Transverse colon (tissue), 4 donors: ENCODE measurements at regions not wholly inside any gene's neighbourhood (a gene's known extent, or its start where the extent isn't known, plus 50 kb on each side); places are given as distances from the start of the nearest gene placed in this dataset.

ENCODE experiments used
- DNase-seq: peaks from one replicate; pipeline ENCODE4 v3.0.0-alpha.2; 2019
- H3K27ac ChIP-seq, 4 donors: fragments of 200-600 bp; sonication (generic); 2 replicates each; pipeline ENCODE4 v1.5.1; 2016 to 2018; ENCODE audit warnings: inconsistent platforms in 4 of 4
- H3K27me3 ChIP-seq: fragments of 200-600 bp; sonication (generic); 2 replicates; pipeline ENCODE4 v1.5.1; 2017; ENCODE audit warnings: inconsistent platforms
- H3K36me3 ChIP-seq, 4 donors: fragments of 200-600 bp; sonication (generic); 2 replicates each; pipeline ENCODE4 v1.5.1; 2017 to 2019; ENCODE audit warnings: inconsistent platforms in 4 of 4
- H3K4me1 ChIP-seq, 4 donors: fragments of 200-600 bp; sonication (generic); 2 replicates each; pipeline ENCODE4 v1.5.1; 2017 to 2020; ENCODE audit warnings: inconsistent platforms in 4 of 4
- H3K4me3 ChIP-seq, 4 donors: fragments of 200-600 bp; sonication (generic); 1 replicate in 1 of 4; 2 replicates in 3 of 4; pipeline versions ENCODE4 v1.5.1 to v1.6.1; 2017 to 2019; ENCODE audit warnings: inconsistent platforms in 4 of 4
- H3K9me3 ChIP-seq, 2 donors: fragments of 200-600 bp; sonication (generic); 2 replicates each; pipeline ENCODE4 v1.5.1; 2017 to 2019; ENCODE audit warnings: inconsistent platforms in 2 of 2
- EP300 ChIP-seq: sonication (generic); formaldehyde crosslinking; IDR thresholded peaks from one replicate; pipeline ENCODE4 v1.6.1; 2017; ENCODE audit warnings: antibody characterized with exemption, low read depth
- POLR2A ChIP-seq: fragments of 450-650 bp; IDR thresholded peaks from one replicate; pipeline ENCODE4 v1.6.1; 2016; ENCODE audit warnings: antibody characterized with exemption, mild to moderate bottlenecking, moderate library complexity
- POLR2AphosphoS5 ChIP-seq, 3 donors: sonication (generic); formaldehyde crosslinking; IDR thresholded peaks; one replicate each; pipeline ENCODE4 v1.6.1; 2016; ENCODE audit warnings: antibody characterized with exemption in 3 of 3
- WGBS, 2 donors: methylation state at CpG; one replicate each; pipeline ENCODE4 v1.1.5; 2018; ENCODE audit warnings: low coverage in 1 of 2; 5-methylcytosine and 5-hydroxymethylcytosine counted together
- in situ Hi-C, 4 donors: fragments of 200-750 bp; cut with MboI; loops; one replicate each; pipeline versions ENCODE4 v1.15.0 to v1.15.1; 2017; ENCODE audit warnings: low sequenced_read_pairs in 3 of 4, low pct_ligation_motif_present in 1 of 4, low pct_unique_long_range_greater_than_20kb in 1 of 4
- intact Hi-C: fragments of 100-400 bp; cut with DNase I; formaldehyde crosslinking; loops from one replicate; pipeline ENCODE4 v1.15.1; 2023; ENCODE audit warnings: low total_unique reads
- TF ChIP-seq, protein P1 (sequence below), 5 experiments: fragments of 200-600 bp in 3 of 5; fragments of 450-650 bp in 2 of 5; sonication (generic) in 3 of 5; IDR thresholded peaks; 1 replicate in 2 of 5; 2 replicates in 3 of 5; pipeline ENCODE4 v1.5.1; 2016 to 2017; ENCODE audit warnings: antibody characterized with exemption in 5 of 5, inconsistent platforms in 3 of 5, mild to moderate bottlenecking in 2 of 5, moderate library complexity in 1 of 5

GRCh38 chr4:120005527-120005926, 61.1 kb downstream of the MAD2L1 start:
- in situ Hi-C loops (no loop called here), intact Hi-C loops (no loop called here)
- Histone ChIP-seq H3K27ac (no peak overlapping the region), H3K4me3 (no peak overlapping the region), H3K9me3 (no peaks in the 10 kb centered on the region), H3K36me3 (no peaks in the 10 kb centered on the region), H3K4me1 (peaks cover 0 to 13% (median 3%) of the 10 kb centered on the region in 4 donors), H3K27me3 (no peaks in the 10 kb centered on the region)
- DNase-seq: no peak
- no peak for TF ChIP-seq POLR2AphosphoS5 (IDR thresholded peaks at IDR 0.05)
- no peak for TF ChIP-seq EP300
- TF ChIP-seq, protein P1, sequence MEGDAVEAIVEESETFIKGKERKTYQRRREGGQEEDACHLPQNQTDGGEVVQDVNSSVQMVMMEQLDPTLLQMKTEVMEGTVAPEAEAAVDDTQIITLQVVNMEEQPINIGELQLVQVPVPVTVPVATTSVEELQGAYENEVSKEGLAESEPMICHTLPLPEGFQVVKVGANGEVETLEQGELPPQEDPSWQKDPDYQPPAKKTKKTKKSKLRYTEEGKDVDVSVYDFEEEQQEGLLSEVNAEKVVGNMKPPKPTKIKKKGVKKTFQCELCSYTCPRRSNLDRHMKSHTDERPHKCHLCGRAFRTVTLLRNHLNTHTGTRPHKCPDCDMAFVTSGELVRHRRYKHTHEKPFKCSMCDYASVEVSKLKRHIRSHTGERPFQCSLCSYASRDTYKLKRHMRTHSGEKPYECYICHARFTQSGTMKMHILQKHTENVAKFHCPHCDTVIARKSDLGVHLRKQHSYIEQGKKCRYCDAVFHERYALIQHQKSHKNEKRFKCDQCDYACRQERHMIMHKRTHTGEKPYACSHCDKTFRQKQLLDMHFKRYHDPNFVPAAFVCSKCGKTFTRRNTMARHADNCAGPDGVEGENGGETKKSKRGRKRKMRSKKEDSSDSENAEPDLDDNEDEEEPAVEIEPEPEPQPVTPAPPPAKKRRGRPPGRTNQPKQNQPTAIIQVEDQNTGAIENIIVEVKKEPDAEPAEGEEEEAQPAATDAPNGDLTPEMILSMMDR (IDR thresholded peaks at IDR 0.05): no peak
- TF ChIP-seq POLR2A: no peak

- no peaks in the 10 kb centered on the region for H3K27me3 ChIP-seq
- 75 to 83% methylated on average over 2 of the region's 2 CpGs for whole genome bisulfite sequencing, 2 donors
- in situ Hi-C loops: no loop called here
- H3K4me3 ChIP-seq: no peak overlapping the region
- no peak for TF ChIP-seq POLR2A
- no peak for TF ChIP-seq POLR2AphosphoS5 (IDR thresholded peaks at IDR 0.05)
- TF ChIP-seq, protein P1 (IDR thresholded peaks at IDR 0.05): no peak
- TF ChIP-seq EP300: no peak
- H3K36me3 ChIP-seq: no peaks in the 10 kb centered on the region
- no peaks in the 10 kb centered on the region for H3K9me3 ChIP-seq
- peaks cover 0 to 15% (median 3%) of the 10 kb centered on the region in 4 donors for H3K4me1 ChIP-seq
- no peak overlapping the region for H3K27ac ChIP-seq
- no peak for DNase-seq
- intact Hi-C loops: no loop called here
These were observed 61.6 kb downstream of the MAD2L1 start for GRCh38 chr4:120005076-120005475.

DNA sequence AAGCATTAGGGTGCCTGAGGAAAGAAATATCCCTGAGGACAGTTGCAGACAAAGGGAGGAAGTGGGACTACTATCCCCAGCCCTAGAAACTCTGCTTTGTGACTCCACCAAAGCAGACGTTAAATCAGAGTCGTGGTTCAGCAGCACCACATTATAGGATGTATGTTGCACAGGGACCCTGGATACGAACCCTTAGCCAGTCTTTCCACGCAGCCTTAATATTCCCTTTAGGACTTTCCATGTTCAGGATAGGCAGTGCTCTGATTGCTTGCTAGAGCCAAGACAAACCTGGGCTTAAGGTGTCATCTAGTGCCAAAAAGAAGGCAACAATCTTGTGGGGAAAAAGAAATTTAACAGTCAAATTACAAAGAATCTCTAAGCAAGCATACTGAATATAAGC, 62.6 kb downstream of the MAD2L1 start:
- intact Hi-C loops (no loop called here), in situ Hi-C loops (no loop called here)
- WGBS, 2 donors: 86% methylated on average over 4 of the region's 4 CpGs; no CpG with 5 or more reads in 1 of the 2 donors

DNA sequence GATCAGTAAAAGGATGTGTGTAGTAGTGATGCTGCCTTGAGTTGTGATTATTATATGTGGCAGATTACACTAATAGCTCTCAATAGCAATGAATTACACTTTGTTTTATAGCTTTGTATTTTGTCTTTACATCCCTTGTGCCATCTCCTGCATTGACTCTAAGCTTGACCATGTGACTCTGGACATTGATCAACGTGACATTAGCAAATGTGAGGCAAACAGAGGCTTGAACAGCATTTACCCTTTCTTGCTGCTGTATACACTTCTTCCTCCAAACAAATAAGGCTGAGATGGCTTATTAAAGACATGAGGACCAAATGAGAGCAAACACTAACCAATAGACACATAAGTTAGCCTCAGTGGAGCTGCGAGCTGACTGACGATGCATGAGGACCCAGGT, 63.5 kb downstream of the MAD2L1 start:
- Histone ChIP-seq H3K4me3 (no peak overlapping the region), H3K36me3 (no peaks in the 10 kb centered on the region), H3K9me3 (no peaks in the 10 kb centered on the region), H3K27me3 (no peaks in the 10 kb centered on the region), H3K4me1 (peaks cover 0 to 15% (median 3%) of the 10 kb centered on the region in 4 donors), H3K27ac (no peak overlapping the region)
- in situ Hi-C loops: no loop called here
- intact Hi-C loops: no loop called here
- DNase-seq: no peak
- TF ChIP-seq EP300: no peak
- TF ChIP-seq POLR2A: no peak
- TF ChIP-seq, protein P1 (IDR thresholded peaks at IDR 0.05): no peak
- no peak for TF ChIP-seq POLR2AphosphoS5 (IDR thresholded peaks at IDR 0.05)
- 84 to 91% methylated on average over 3 of the region's 3 CpGs for WGBS, 2 donors

More for the DNA sequence above, 62.6 kb downstream of the MAD2L1 start:
- H3K36me3 ChIP-seq: no peaks in the 10 kb centered on the region
- H3K27me3 ChIP-seq: no peaks in the 10 kb centered on the region
- no peak overlapping the region for H3K27ac ChIP-seq
- no peak overlapping the region for H3K4me3 ChIP-seq
- no peak for DNase-seq
- H3K9me3 ChIP-seq: no peaks in the 10 kb centered on the region
- H3K4me1 ChIP-seq: peaks cover 0 to 15% (median 3%) of the 10 kb centered on the region in 4 donors
- no peak for TF ChIP-seq POLR2AphosphoS5 (IDR thresholded peaks at IDR 0.05)
- no peak for TF ChIP-seq POLR2A
- TF ChIP-seq, protein P1 (IDR thresholded peaks at IDR 0.05): no peak
- no peak for TF ChIP-seq EP300
